ENCODE measurements at regions not wholly inside any gene's neighbourhood (a gene's known extent, or its start where the extent isn't known, plus 50 kb on each side); places are given as distances from the start of the nearest gene placed in this dataset.

GRCh38 chr16:86078121-86078600 is 179.2 kb downstream of the IRF8 start:
- no peak for TF ChIP-seq SIN3A (IDR thresholded peaks at IDR 0.05; ENCODE audit: low read depth)
- TF ChIP-seq POLR2AphosphoS5 (IDR thresholded peaks at IDR 0.05; ENCODE audit: low read depth, low read length) = no peak
- TF ChIP-seq RAD21 (IDR thresholded peaks at IDR 0.05; ENCODE audit: low read depth) = no peak
- TF ChIP-seq, protein P1, sequence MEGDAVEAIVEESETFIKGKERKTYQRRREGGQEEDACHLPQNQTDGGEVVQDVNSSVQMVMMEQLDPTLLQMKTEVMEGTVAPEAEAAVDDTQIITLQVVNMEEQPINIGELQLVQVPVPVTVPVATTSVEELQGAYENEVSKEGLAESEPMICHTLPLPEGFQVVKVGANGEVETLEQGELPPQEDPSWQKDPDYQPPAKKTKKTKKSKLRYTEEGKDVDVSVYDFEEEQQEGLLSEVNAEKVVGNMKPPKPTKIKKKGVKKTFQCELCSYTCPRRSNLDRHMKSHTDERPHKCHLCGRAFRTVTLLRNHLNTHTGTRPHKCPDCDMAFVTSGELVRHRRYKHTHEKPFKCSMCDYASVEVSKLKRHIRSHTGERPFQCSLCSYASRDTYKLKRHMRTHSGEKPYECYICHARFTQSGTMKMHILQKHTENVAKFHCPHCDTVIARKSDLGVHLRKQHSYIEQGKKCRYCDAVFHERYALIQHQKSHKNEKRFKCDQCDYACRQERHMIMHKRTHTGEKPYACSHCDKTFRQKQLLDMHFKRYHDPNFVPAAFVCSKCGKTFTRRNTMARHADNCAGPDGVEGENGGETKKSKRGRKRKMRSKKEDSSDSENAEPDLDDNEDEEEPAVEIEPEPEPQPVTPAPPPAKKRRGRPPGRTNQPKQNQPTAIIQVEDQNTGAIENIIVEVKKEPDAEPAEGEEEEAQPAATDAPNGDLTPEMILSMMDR (IDR thresholded peaks at IDR 0.05 in 2 of 3, conservative IDR thresholded peaks at IDR 0.05 in 1 of 3; ENCODE audit: borderline replicate concordance in 1 of 3, insufficient read depth in 1 of 3, low read depth in 2 of 3, low read length in 2 of 3) = no peak
- no peak for TF ChIP-seq EZH2 (IDR thresholded peaks at IDR 0.05)
- no peak for TF ChIP-seq REST (IDR thresholded peaks at IDR 0.05; ENCODE audit: low read depth)
- TF ChIP-seq JUND (IDR thresholded peaks at IDR 0.05) = no peak
- no peak for TF ChIP-seq SRF (IDR thresholded peaks at IDR 0.05; ENCODE audit: low read depth)
- no peak for TF ChIP-seq SP1 (IDR thresholded peaks at IDR 0.05; ENCODE audit: low read depth)
- TF ChIP-seq CEBPB (IDR thresholded peaks at IDR 0.05; ENCODE audit: low read depth) = no peak
- TF ChIP-seq MAX (IDR thresholded peaks at IDR 0.05) = no peak
- TF ChIP-seq EZH2phosphoT487 (IDR thresholded peaks at IDR 0.05; ENCODE audit: borderline replicate concordance) = no peak
